PC-9 (cell line): ENCODE measurements at regions not wholly inside any gene's neighbourhood (a gene's known extent, or its start where the extent isn't known, plus 50 kb on each side); places are given as distances from the start of the nearest gene placed in this dataset.

Experiments
- BruUV-seq: library from RNA; stranded (reverse); fragments of 400-500 nt; replicated peaks from 2 replicates; lab custom pipeline; 2021; lab: Mats Ljungman, UMichigan
- CTCF ChIA-PET: fragments of 300-600 bp; sonication (Branson Sonifier 250); formaldehyde crosslinking; loops from one replicate; lab custom pipeline; 2022; ENCODE audit warnings: antibody characterized with exemption; lab: Charles Lee
- POLR2A ChIA-PET: fragments of 300-600 bp; sonication (Branson Sonifier 250); formaldehyde crosslinking; loops from one replicate; lab custom pipeline; 2022; ENCODE audit warnings: antibody characterized with exemption; ENCODE audit not compliant: unreplicated experiment; lab: Charles Lee
- DNase-seq, 2 experiments: peaks; one replicate each; pipeline versions ENCODE4 v3.0.0 to v3.0.0-alpha.2; 2015 to 2022; ENCODE audit warnings: mixed read lengths in 1 of 2
- H2AFZ ChIP-seq: fragments of 200-600 bp; sonication (generic); 2 replicates; pipeline ENCODE4 v1.8.1; 2017; ENCODE audit warnings: antibody characterized with exemption
- H3F3A ChIP-seq: fragments of 200-600 bp; sonication (generic); 2 replicates; pipeline ENCODE4 v1.8.1; 2017; ENCODE audit warnings: antibody characterized with exemption, mild to moderate bottlenecking, low read depth; ENCODE audit not compliant: insufficient read depth
- H3K27ac ChIP-seq: fragments of 200-600 bp; sonication (generic); 2 replicates; pipeline ENCODE4 v1.6.1; 2016; ENCODE audit warnings: mixed run types
- H3K27me3 ChIP-seq: fragments of 200-600 bp; sonication (generic); 2 replicates; pipeline ENCODE4 v1.6.1; 2016; ENCODE audit warnings: low read depth, mixed run types; ENCODE audit not compliant: insufficient read depth
- H3K36me3 ChIP-seq: fragments of 200-600 bp; sonication (generic); 2 replicates; pipeline ENCODE4 v1.6.1; 2016; ENCODE audit warnings: low read depth, mixed run types
- H3K4me1 ChIP-seq: fragments of 200-600 bp; sonication (generic); replicated peaks from 2 replicates; pipeline ENCODE4 v1.6.1; 2016; ENCODE audit warnings: mixed run types; ENCODE audit not compliant: insufficient read depth
- H3K4me2 ChIP-seq: fragments of 200-600 bp; sonication (generic); 2 replicates; pipeline ENCODE4 v1.6.1; 2017; ENCODE audit warnings: mixed run types
- H3K4me3 ChIP-seq: fragments of 200-600 bp; sonication (generic); 2 replicates; pipeline ENCODE4 v1.6.1; 2016; ENCODE audit warnings: mixed run types
- H3K79me2 ChIP-seq: fragments of 200-600 bp; sonication (generic); 2 replicates; pipeline ENCODE4 v1.6.1; 2017; ENCODE audit warnings: low read depth, mixed run types
- H3K9me2 ChIP-seq: fragments of 200-600 bp; sonication (generic); 2 replicates; pipeline ENCODE4 v1.8.1; 2017; ENCODE audit warnings: mild to moderate bottlenecking; ENCODE audit not compliant: insufficient read depth
- H3K9me3 ChIP-seq: fragments of 200-600 bp; sonication (generic); 2 replicates; pipeline ENCODE4 v1.8.1; 2016; ENCODE audit warnings: low read depth; ENCODE audit not compliant: insufficient read depth
- H4K20me1 ChIP-seq: fragments of 200-600 bp; sonication (generic); 2 replicates; pipeline ENCODE4 v1.8.1; 2017; ENCODE audit not compliant: insufficient read depth
- EZH2 ChIP-seq: fragments of 200-600 bp; sonication (generic); IDR thresholded peaks from 2 replicates; pipeline ENCODE4 v1.8.0; 2017; ENCODE audit warnings: antibody characterized with exemption, low read depth
- intact Hi-C: fragments of 100-400 bp; cut with micrococcal nuclease; formaldehyde crosslinking; loops from one replicate; pipeline ENCODE4 v1.10.0; 2022; ENCODE audit not compliant: unreplicated experiment
- TF ChIP-seq, protein P1 (sequence below): fragments of 200-600 bp; sonication (generic); conservative IDR thresholded peaks from 2 replicates; pipeline ENCODE4 v1.6.1; 2017; ENCODE audit warnings: mixed run types, antibody characterized with exemption, mild to moderate bottlenecking, moderate library complexity

DNA sequence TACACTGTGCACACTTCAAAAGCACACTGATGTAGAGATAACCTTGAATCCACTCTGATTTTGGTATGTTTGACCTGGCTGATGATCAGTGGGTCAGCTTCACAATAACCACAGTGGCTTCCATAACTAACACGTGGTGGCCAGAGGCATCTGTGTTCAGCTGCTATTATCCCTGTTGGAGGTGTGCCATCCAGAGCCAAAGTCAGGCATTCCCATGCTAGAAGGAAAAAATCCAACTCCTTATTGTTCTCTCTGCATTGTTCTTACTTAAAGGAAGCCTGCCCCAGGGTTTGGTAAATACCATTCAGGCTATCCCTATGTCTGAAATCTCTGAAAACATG is 127.3 kb upstream of the MON1B start:
- H3K4me1 ChIP-seq, result no peaks in the 10 kb centered on the region
- no peaks in the 10 kb centered on the region for H3K36me3 ChIP-seq
- H3K9me3 ChIP-seq, result no peaks in the 10 kb centered on the region
- no peak for TF ChIP-seq EZH2
- TF ChIP-seq, protein P1, sequence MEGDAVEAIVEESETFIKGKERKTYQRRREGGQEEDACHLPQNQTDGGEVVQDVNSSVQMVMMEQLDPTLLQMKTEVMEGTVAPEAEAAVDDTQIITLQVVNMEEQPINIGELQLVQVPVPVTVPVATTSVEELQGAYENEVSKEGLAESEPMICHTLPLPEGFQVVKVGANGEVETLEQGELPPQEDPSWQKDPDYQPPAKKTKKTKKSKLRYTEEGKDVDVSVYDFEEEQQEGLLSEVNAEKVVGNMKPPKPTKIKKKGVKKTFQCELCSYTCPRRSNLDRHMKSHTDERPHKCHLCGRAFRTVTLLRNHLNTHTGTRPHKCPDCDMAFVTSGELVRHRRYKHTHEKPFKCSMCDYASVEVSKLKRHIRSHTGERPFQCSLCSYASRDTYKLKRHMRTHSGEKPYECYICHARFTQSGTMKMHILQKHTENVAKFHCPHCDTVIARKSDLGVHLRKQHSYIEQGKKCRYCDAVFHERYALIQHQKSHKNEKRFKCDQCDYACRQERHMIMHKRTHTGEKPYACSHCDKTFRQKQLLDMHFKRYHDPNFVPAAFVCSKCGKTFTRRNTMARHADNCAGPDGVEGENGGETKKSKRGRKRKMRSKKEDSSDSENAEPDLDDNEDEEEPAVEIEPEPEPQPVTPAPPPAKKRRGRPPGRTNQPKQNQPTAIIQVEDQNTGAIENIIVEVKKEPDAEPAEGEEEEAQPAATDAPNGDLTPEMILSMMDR, result no peak
- DNase-seq, result no peak
- H3K4me3 ChIP-seq, result no peak overlapping the region
- no peak overlapping the region for H3K27ac ChIP-seq
- no TSS peak for BruUV-seq
- H3K27me3 ChIP-seq, result no peaks in the 10 kb centered on the region; the same call in 1 of the 2 replicates
- CTCF ChIA-PET, result no interaction called here
- no peaks in the 10 kb centered on the region for H3K79me2 ChIP-seq
- H2AFZ ChIP-seq, result no peak overlapping the region
- no peak overlapping the region for H3K4me2 ChIP-seq
- POLR2A ChIA-PET, result no interaction called here
- H3F3A ChIP-seq, result no peaks in the 10 kb centered on the region
- intact Hi-C loops, result no loop called here
- H3K9me2 ChIP-seq, result no peaks in the 10 kb centered on the region
- no peaks in the 10 kb centered on the region for H4K20me1 ChIP-seq

- Histone ChIP-seq H3K4me2 (no peak overlapping the region), H3K27ac (no peak overlapping the region), H3K9me3 (no peaks in the 10 kb centered on the region), H3K4me1 (no peaks in the 10 kb centered on the region), H3K4me3 (no peak overlapping the region), H4K20me1 (no peaks in the 10 kb centered on the region), H3K27me3 (no peaks in the 10 kb centered on the region; the same call in 1 of the 2 replicates), H2AFZ (no peak overlapping the region), H3K9me2 (no peaks in the 10 kb centered on the region), H3F3A (no peaks in the 10 kb centered on the region), H3K36me3 (no peaks in the 10 kb centered on the region), H3K79me2 (no peaks in the 10 kb centered on the region)
- BruUV-seq, result no TSS peak
- POLR2A ChIA-PET, result no interaction called here
- intact Hi-C loops, result no loop called here
- DNase-seq, result no peak
- TF ChIP-seq, protein P1, result no peak
- TF ChIP-seq EZH2, result no peak
- CTCF ChIA-PET, result no interaction called here
These were observed 127.0 kb upstream of the MON1B start for GRCh38 chr16:77064037-77064436.

GRCh38 chr16:77066896-77067496 is 124.0 kb upstream of the MON1B start:
- ChIA-PET POLR2A (no interaction called here), CTCF (no interaction called here)
- H3K79me2 ChIP-seq, result no peaks in the 10 kb centered on the region
- DNase-seq, result no peak
- H3K36me3 ChIP-seq, result no peaks in the 10 kb centered on the region
- H2AFZ ChIP-seq, result no peak overlapping the region
- TF ChIP-seq EZH2, result no peak
- TF ChIP-seq, protein P1, result no peak
- H3K27me3 ChIP-seq, result no peaks in the 10 kb centered on the region; the same call in 1 of the 2 replicates
- intact Hi-C loops, result no loop called here
- no peaks in the 10 kb centered on the region for H4K20me1 ChIP-seq
- no TSS peak for BruUV-seq
- H3K9me3 ChIP-seq, result no peaks in the 10 kb centered on the region
- H3K4me3 ChIP-seq, result no peak overlapping the region
- H3K4me2 ChIP-seq, result no peak overlapping the region
- H3F3A ChIP-seq, result no peaks in the 10 kb centered on the region
- no peak overlapping the region for H3K27ac ChIP-seq
- H3K9me2 ChIP-seq, result no peaks in the 10 kb centered on the region
- no peaks in the 10 kb centered on the region for H3K4me1 ChIP-seq
